ENCODE measurements at regions not wholly inside any gene's neighbourhood (a gene's known extent, or its start where the extent isn't known, plus 50 kb on each side); places are given as distances from the start of the nearest gene placed in this dataset.

GRCh38 chr20:21967481-21967880 is 262.0 kb downstream of the PAX1 start:
- TF ChIP-seq JUND (IDR thresholded peaks at IDR 0.05; ENCODE audit: low read depth) = no peak
- no peak for DNase-seq (ENCODE audit: low read depth in 1 of 2, low spot score in 1 of 2)
- in situ Hi-C loops (cut with HindIII; ENCODE audit: low pct_unique_long_range_greater_than_20kb, low sequenced_read_pairs) = no loop called here

GRCh38 chr20:21956591-21956990 is 251.1 kb downstream of the PAX1 start:
- in situ Hi-C loops (cut with HindIII; ENCODE audit: low pct_unique_long_range_greater_than_20kb, low sequenced_read_pairs) = no loop called here
- no peak for TF ChIP-seq JUND (IDR thresholded peaks at IDR 0.05; ENCODE audit: low read depth)
- DNase-seq (ENCODE audit: low read depth in 1 of 2, low spot score in 1 of 2) = no peak

- TF ChIP-seq JUND (IDR thresholded peaks at IDR 0.05; ENCODE audit: low read depth) = no peak
- DNase-seq (ENCODE audit: low read depth in 1 of 2, low spot score in 1 of 2) = no peak
- in situ Hi-C loops (cut with HindIII; ENCODE audit: low pct_unique_long_range_greater_than_20kb, low sequenced_read_pairs) = no loop called here
Measured at GRCh38 chr20:21947406-21947805, 241.9 kb downstream of the PAX1 start.

GRCh38 chr20:21944227-21944626 is 238.8 kb downstream of the PAX1 start:
- peak in 1 of 2 experiments; percentile 9 for DNase-seq (ENCODE audit: low read depth in 1 of 2, low spot score in 1 of 2)
- in situ Hi-C loops (cut with HindIII; ENCODE audit: low pct_unique_long_range_greater_than_20kb, low sequenced_read_pairs) = no loop called here
- no peak for TF ChIP-seq JUND (IDR thresholded peaks at IDR 0.05; ENCODE audit: low read depth)

GRCh38 chr20:21941941-21942805 is 236.7 kb downstream of the PAX1 start:
- no peak for DNase-seq (ENCODE audit: low read depth in 1 of 2, low spot score in 1 of 2)
- in situ Hi-C loops (cut with HindIII; ENCODE audit: low pct_unique_long_range_greater_than_20kb, low sequenced_read_pairs) = no loop called here
- no peak for TF ChIP-seq JUND (IDR thresholded peaks at IDR 0.05; ENCODE audit: low read depth)

- no peak for TF ChIP-seq JUND (IDR thresholded peaks at IDR 0.05; ENCODE audit: low read depth)
- in situ Hi-C loops (cut with HindIII; ENCODE audit: low pct_unique_long_range_greater_than_20kb, low sequenced_read_pairs) = no loop called here
- DNase-seq (ENCODE audit: low read depth in 1 of 2, low spot score in 1 of 2) = no peak
Measured at GRCh38 chr20:21936720-21937380, 231.4 kb downstream of the PAX1 start.

GRCh38 chr20:21936261-21936660 is 230.8 kb downstream of the PAX1 start:
- TF ChIP-seq JUND (IDR thresholded peaks at IDR 0.05; ENCODE audit: low read depth) = no peak
- no peak for DNase-seq (ENCODE audit: low read depth in 1 of 2, low spot score in 1 of 2)
- in situ Hi-C loops (cut with HindIII; ENCODE audit: low pct_unique_long_range_greater_than_20kb, low sequenced_read_pairs) = no loop called here

- in situ Hi-C loops (cut with HindIII; ENCODE audit: low pct_unique_long_range_greater_than_20kb, low sequenced_read_pairs) = no loop called here
- no peak for DNase-seq (ENCODE audit: low read depth in 1 of 2, low spot score in 1 of 2)
- TF ChIP-seq JUND (IDR thresholded peaks at IDR 0.05; ENCODE audit: low read depth) = no peak
Measured at GRCh38 chr20:21933526-21933925, 228.1 kb downstream of the PAX1 start.

- DNase-seq (ENCODE audit: low read depth in 1 of 2, low spot score in 1 of 2) = no peak
- in situ Hi-C loops (cut with HindIII; ENCODE audit: low pct_unique_long_range_greater_than_20kb, low sequenced_read_pairs) = no loop called here
- TF ChIP-seq JUND (IDR thresholded peaks at IDR 0.05; ENCODE audit: low read depth) = no peak
Measured at GRCh38 chr20:21921251-21921650, 215.8 kb downstream of the PAX1 start.

GRCh38 chr20:21920211-21920610 is 214.7 kb downstream of the PAX1 start:
- no peak for TF ChIP-seq JUND (IDR thresholded peaks at IDR 0.05; ENCODE audit: low read depth)

GRCh38 chr20:21918398-21918797 is 212.9 kb downstream of the PAX1 start:
- no peak for DNase-seq (ENCODE audit: low read depth in 1 of 2, low spot score in 1 of 2)
- no peak for TF ChIP-seq JUND (IDR thresholded peaks at IDR 0.05; ENCODE audit: low read depth)
- in situ Hi-C loops (cut with HindIII; ENCODE audit: low pct_unique_long_range_greater_than_20kb, low sequenced_read_pairs) = no loop called here

More at GRCh38 chr20:21920211-21920610, 214.7 kb downstream of the PAX1 start:
- DNase-seq (ENCODE audit: low read depth in 1 of 2, low spot score in 1 of 2) = no peak
- in situ Hi-C loops (cut with HindIII; ENCODE audit: low pct_unique_long_range_greater_than_20kb, low sequenced_read_pairs) = no loop called here

- TF ChIP-seq JUND (IDR thresholded peaks at IDR 0.05; ENCODE audit: low read depth) = no peak
- DNase-seq (ENCODE audit: low read depth in 1 of 2, low spot score in 1 of 2) = no peak
- in situ Hi-C loops (cut with HindIII; ENCODE audit: low pct_unique_long_range_greater_than_20kb, low sequenced_read_pairs) = no loop called here
Measured at GRCh38 chr20:21902391-21902790, 196.9 kb downstream of the PAX1 start.
